Frontal cortex (tissue), 3 donors: ENCODE measurements at regions not wholly inside any gene's neighbourhood (a gene's known extent, or its start where the extent isn't known, plus 50 kb on each side); places are given as distances from the start of the nearest gene placed in this dataset.
"Not testable (repeated sequence)": the region's sequence is repeated elsewhere in the genome, so short reads cannot be mapped to it uniquely, and the experiment has no call there.

Experiments used
- DNase-seq, 2 donors: peaks; one replicate each; pipeline ENCODE4 v3.0.0; 2012; ENCODE audit warnings: low spot score in 2 of 2
- FAIRE-seq: peaks from 2 replicates; lab custom pipeline; 2012; peaks lifted over from hg19 to GRCh38; lab: Jason Lieb, UNC
- donor health status: control.
- donor health status: control.
- donor health status: control.

DNA sequence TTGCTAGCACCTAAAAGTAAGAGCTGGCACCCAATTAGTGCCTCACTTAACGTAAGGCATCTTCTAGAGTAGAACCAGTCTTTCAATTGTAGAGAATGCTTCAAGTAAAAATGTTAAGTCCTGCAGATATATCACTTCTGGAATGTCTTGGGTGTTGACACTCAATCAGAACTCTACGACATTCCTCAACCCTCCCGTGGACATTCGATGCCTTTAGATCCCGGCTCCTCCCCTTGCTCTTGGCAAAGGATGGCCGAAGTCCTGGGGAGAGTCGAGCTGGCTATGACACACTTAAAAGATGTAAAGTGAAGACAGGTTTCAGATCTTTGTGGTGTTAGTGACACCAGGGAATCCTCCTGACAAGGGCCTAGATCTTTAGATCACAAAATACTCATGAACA, 87.5 kb upstream of the ERCC6L2 start:
- no peak for FAIRE-seq
- no peak for DNase-seq

GRCh38 chr9:95785209-95785608, 90.3 kb upstream of the ERCC6L2 start:
- DNase-seq, result no peak
- no peak for FAIRE-seq

GRCh38 chr9:95784318-95784717, 91.2 kb upstream of the ERCC6L2 start:
- no peak for FAIRE-seq

DNA sequence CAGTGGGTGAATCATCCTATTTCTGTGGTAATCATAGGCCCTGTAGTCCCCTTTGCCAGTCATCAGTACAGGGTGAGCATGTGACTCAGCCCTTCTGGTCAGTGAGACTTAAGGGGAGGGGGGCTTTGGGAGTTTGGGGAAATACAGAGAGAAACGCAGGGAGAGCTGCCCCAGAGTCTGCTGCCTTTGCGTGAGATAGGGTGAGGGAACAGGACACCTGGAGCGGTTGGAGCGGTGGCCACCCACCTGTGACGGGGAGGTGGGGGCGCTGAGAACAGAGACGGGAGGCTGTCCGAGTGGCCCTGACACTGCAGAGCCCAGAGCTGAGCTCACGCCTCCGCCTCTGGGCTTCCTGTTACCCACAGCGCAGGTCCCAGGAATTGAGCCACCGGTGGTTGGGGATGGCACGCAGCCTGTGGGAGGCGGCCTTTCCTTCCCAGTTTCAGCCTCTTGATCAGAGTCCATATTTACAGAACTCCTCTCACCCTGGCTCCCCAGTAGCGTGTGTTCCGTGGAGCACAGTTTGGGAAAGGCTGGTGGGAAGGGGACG, 92.0 kb upstream of the ERCC6L2 start:
- DNase-seq (no peak), FAIRE-seq (no peak)

More at GRCh38 chr9:95784318-95784717, 91.2 kb upstream of the ERCC6L2 start:
- DNase-seq, result no peak

- no peak for DNase-seq
- FAIRE-seq, result no peak
Observed at GRCh38 chr9:95780751-95781150, 94.7 kb upstream of the ERCC6L2 start.

GRCh38 chr9:95780121-95780520, 95.4 kb upstream of the ERCC6L2 start:
- no peak for FAIRE-seq
- DNase-seq, result no peak

DNA sequence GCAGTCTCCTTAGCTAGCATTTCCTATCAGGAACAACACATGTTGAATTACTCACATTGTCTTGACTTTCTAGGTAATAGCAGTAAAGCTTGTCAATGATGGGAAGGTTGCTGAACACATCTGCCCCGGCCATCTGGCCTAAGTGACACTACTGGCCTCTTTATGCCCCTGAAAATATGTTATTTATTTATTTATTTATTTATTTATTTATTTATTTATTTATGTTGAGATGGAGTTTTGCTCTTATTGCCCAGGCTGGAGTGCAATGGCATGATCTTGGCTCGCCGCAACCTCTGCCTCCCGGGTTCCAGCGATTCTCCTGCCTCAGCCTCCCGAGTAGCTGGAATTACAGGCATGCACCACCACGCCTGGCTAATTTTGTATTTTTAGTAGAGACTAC, 95.9 kb upstream of the ERCC6L2 start:
- not testable (repeated sequence) for DNase-seq, FAIRE-seq

DNA sequence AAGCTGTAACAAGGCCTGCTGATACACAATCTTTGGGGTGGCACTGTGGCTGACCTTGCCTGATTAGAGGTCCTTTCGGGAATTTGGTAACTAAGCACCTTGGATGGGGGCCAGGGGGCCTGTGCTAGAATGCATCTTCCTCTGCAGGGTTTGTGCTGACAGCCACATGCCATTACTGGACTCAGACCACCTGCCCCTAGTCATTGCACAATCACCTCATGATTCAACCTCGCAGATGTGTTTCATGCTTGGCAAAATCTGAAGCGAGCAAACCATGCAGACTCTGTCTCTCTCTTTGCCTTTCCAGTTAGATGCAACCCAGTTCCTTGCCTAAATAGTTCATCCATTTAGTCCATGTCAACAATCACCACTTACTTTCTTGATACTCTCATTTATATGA, 96.5 kb upstream of the ERCC6L2 start:
- FAIRE-seq, result no peak
- no peak for DNase-seq

GRCh38 chr9:95777136-95777535, 98.4 kb upstream of the ERCC6L2 start:
- no peak for DNase-seq
- FAIRE-seq, result no peak

DNA sequence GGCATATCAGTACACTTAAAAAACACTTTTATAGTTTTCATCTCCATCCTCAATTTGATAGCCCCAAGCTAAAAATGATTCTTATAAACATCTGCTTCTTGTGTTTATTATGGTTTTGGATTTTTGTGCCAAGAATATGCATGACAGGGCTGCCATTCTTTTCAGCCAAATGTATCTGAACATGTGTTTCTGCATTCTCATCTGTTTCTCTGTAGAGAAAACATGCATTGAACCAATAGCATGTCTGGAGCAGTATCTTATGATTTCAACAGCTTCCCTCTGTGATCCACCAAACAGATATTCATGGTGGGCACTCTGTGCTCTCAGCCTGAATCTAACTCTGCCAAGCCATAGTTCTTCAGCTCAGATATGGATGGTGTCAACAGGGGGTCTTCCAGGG, 99.3 kb upstream of the ERCC6L2 start:
- FAIRE-seq (no peak), DNase-seq (no peak)

GRCh38 chr9:95775191-95775590, 100.3 kb upstream of the ERCC6L2 start:
- FAIRE-seq (no peak), DNase-seq (no peak)

DNA sequence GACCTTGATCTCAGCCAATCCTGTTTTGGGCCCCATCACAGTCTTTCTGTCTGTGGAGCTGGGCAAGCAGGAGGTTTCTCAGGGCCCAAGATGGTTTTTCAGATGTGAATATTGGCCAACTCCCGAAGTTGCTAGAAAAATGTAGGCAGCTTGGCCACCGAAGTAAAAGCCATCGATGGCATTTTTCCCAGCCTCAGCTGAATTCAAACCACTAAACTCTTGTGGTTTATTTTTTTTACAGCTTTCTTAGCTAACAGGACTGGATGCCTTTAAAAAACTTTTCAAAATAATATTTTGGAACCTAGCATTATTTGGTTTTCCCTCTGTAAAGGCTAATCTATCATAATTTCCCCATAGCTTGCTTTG, 102.5 kb upstream of the ERCC6L2 start:
- DNase-seq, result no peak
- FAIRE-seq, result no peak

DNA sequence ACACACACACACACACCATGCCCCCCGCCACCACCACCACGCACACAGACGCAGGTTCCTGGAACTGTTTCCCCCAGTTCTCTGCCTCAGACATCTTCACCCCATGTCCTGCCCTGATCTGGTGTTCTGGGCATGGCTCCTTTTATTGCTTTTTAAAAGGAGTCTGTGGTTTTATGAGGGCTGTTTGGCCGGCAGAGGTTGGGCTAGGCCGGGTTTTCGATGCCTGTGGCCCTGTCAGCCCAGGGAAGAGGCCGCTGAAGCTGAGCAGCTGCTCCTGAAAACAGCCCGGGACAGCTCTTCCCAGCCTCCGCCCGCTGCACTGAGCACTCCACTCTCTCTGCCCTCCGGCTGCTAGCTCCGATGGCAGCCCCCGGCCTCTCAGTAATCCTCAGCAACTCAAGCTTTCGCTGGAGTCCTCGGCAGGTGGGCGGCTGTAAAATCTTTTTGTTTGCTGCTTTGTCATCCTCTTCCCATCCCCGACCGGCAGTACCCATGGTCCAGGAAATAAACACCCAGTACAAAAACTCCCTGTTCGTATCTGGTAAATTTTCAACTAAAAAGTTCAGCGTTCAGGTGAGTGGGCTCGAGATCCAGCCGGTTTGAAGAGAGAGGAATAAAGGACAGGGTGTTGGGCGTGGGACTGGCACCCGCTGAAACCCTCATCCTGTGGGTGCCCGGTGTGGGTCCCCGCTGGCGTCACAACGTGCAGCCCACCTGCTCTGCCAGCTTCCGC, 103.0 kb upstream of the ERCC6L2 start:
- DNase-seq (no peak), FAIRE-seq (no peak)

- DNase-seq, result peak in 1 of 2 donors; percentile 44
- no peak for FAIRE-seq
Observed at GRCh38 chr9:95771556-95772246, 103.8 kb upstream of the ERCC6L2 start.

- FAIRE-seq (no peak), DNase-seq (no peak)
Observed at GRCh38 chr9:95770653-95771131, 104.8 kb upstream of the ERCC6L2 start.

DNA sequence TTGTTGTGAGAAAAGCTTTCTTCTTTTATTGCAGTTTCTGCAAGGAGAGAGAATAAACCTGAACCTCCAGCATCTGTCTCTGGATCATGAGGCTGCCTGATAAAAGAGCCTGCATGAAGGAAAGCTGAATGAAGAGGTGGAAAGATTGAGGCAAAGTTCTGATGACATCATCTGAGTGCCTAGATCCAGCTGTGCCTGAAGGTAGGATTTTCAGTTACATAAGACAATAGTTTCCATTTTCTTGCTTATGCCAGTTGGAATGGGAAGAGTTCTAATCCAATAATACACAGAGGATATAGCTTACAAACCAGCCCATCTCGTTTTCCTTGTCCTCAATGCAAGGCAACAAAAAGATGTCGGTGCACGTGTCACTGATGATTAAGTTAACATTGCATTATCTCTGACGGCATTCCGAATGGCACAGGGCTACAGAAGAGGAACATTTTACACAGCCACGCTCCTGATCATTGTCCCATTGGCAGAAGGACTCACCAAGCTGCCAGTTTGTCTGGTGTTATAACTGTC, 105.5 kb upstream of the ERCC6L2 start:
- FAIRE-seq, result no peak
- no peak for DNase-seq

- FAIRE-seq, result no peak
- DNase-seq, result no peak
Observed at GRCh38 chr9:95769473-95769872, 106.0 kb upstream of the ERCC6L2 start.

- FAIRE-seq, result no peak
- no peak for DNase-seq
Observed at GRCh38 chr9:95766906-95767305, 108.6 kb upstream of the ERCC6L2 start.

DNA sequence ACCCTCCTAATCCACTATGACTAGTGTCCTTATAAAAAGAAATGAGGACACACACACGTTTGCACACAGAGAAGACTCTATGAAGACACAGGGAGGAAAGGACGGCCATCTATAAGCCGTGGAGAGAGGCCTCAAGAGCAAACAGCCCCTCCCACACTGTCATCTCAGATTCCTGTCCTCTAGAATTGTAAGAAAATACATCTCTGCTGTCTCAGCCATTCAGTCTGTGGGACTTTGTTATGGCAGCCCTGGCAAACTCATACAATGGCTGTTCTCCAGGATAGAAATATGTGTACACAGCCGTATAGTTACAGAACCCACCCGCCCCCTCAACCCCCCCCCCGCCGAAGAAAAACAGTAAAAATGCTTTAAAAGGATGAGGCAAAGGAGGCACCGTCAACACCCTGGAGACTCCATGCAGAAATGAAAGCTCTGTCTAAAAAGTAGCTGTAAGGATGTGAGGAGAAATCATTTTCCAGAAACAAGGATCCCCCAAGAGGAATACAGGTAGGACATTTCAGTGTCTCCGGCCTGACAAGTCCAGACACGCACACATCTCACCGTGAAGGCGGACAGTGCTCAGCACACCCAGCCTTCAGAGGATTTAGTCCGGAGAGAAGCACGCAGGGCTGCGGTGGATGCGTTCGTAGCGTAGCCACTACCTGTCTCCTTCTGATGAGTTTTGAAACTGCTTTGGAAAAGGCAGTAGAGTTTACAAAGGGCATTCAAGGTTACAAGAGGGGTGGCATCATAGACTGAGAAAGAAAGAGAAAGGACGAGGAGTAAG, 110.8 kb upstream of the ERCC6L2 start:
- no peak for FAIRE-seq
- no peak for DNase-seq

GRCh38 chr9:95763983-95764382, 111.5 kb upstream of the ERCC6L2 start:
- FAIRE-seq (no peak), DNase-seq (no peak)
